Frontal cortex (tissue), 4 donors: ENCODE measurements at regions not wholly inside any gene's neighbourhood (a gene's known extent, or its start where the extent isn't known, plus 50 kb on each side); places are given as distances from the start of the nearest gene placed in this dataset. TPM values are rescaled to one million over a fixed set of nuclear protein-coding genes. Genes with fewer than 3 reads are reported as not detected.
"Not testable (repeated sequence)": the region's sequence is repeated elsewhere in the genome, so short reads cannot be mapped to it uniquely, and the experiment has no call there.

ENCODE experiments used
- DNase-seq, 2 donors: peaks; one replicate each; pipeline ENCODE4 v3.0.0; 2012; ENCODE audit warnings: low spot score in 2 of 2
- FAIRE-seq: peaks from 2 replicates; lab custom pipeline; 2012; peaks lifted over from hg19 to GRCh38; lab: Jason Lieb, UNC
- small RNA-seq: library from RNA; depleted of rRNA; stranded (forward); fragments of <200 nt; gene quantifications from one replicate; pipeline ENCODE3, GENCODE V24; 2014
- donor health status: control.
- donor health status: control.
- donor health status: control.

- DNase-seq, FAIRE-seq: not testable (repeated sequence)
Measured at GRCh38 chr21:9969399-9969798, 552.0 kb upstream of the TPTE start.

- FAIRE-seq, DNase-seq: not testable (repeated sequence)
Measured at GRCh38 chr21:9972018-9972417, 549.4 kb upstream of the TPTE start.

GRCh38 chr21:9978371-9978770 is 543.0 kb upstream of the TPTE start:
- FAIRE-seq, DNase-seq: not testable (repeated sequence)

GRCh38 chr21:9997507-9997906 is 523.9 kb upstream of the TPTE start:
- not testable (repeated sequence) for FAIRE-seq, DNase-seq

- not testable (repeated sequence) for DNase-seq, FAIRE-seq
Measured at GRCh38 chr21:10002762-10003313, 518.5 kb upstream of the TPTE start.

- not testable (repeated sequence) for DNase-seq, FAIRE-seq
Measured at GRCh38 chr21:10005791-10006190, 515.6 kb upstream of the TPTE start.

GRCh38 chr21:10016991-10017390 is 504.4 kb upstream of the TPTE start:
- DNase-seq, FAIRE-seq: not testable (repeated sequence)

GRCh38 chr21:10017757-10018156 is 503.6 kb upstream of the TPTE start:
- FAIRE-seq, DNase-seq: not testable (repeated sequence)

- DNase-seq, FAIRE-seq: not testable (repeated sequence)
Measured at GRCh38 chr21:10021462-10021861, 499.9 kb upstream of the TPTE start.

GRCh38 chr21:10022745-10023144 is 498.6 kb upstream of the TPTE start:
- DNase-seq = not testable (repeated sequence)
- peak; percentile 74 for FAIRE-seq

Small RNAs in the stretch of these regions (small RNA-seq; reads per million reads assigned to genes)
- gene AC018692.3 (not detected), gene RF00003 (0.23 reads per million), gene RF00156 (not detected), gene RN7SL52P (not detected)
